ENCODE measurements at regions not wholly inside any gene's neighbourhood (a gene's known extent, or its start where the extent isn't known, plus 50 kb on each side); places are given as distances from the start of the nearest gene placed in this dataset.

GRCh38 chr2:222351035-222351434, 52.2 kb upstream of the PAX3 start:
- DNase-seq: no peak

GRCh38 chr2:222352981-222353380, 54.2 kb upstream of the PAX3 start:
- Histone ChIP-seq H3K27ac (ENCODE audit: low read depth, low read length) (no peak overlapping the region), H3K36me3 (ENCODE audit: insufficient read depth, low read length) (no peaks in the 10 kb centered on the region), H3K9me3 (ENCODE audit: low read length) (no peaks in the 10 kb centered on the region), H3K27me3 (ENCODE audit: insufficient read depth, low read length, poor library complexity, severe bottlenecking) (no peaks in the 10 kb centered on the region), H3K4me1 (ENCODE audit: insufficient read depth, low read length) (no peaks in the 10 kb centered on the region), H3K4me3 (ENCODE audit: low read length) (no peak overlapping the region)
- H3K27me3 Mint-ChIP-seq: peaks cover 3 to 27% of the 10 kb centered on the region in 2 donors
- no peak overlapping the region for H3K27ac Mint-ChIP-seq
- no peak for DNase-seq
- CTCF ChIA-PET: no interaction called here
- H3K4me1 Mint-ChIP-seq: no peaks in the 10 kb centered on the region
- H3K9me3 Mint-ChIP-seq: peaks cover 2 to 14% (median 5%) of the 10 kb centered on the region in 5 donors
- H3K36me3 Mint-ChIP-seq: no peaks in the 10 kb centered on the region
- POLR2A ChIA-PET: no interaction called here
- no peak overlapping the region for H3K4me3 Mint-ChIP-seq

More at GRCh38 chr2:222351035-222351434, 52.2 kb upstream of the PAX3 start:
- peaks cover 3 to 24% of the 10 kb centered on the region in 2 donors for H3K27me3 Mint-ChIP-seq
- no peaks in the 10 kb centered on the region for H3K4me1 Mint-ChIP-seq
- ChIA-PET POLR2A (no interaction called here), CTCF (no interaction called here)
- peaks cover 2 to 14% (median 4%) of the 10 kb centered on the region in 5 donors for H3K9me3 Mint-ChIP-seq
- H3K4me1 ChIP-seq (ENCODE audit: insufficient read depth, low read length): no peaks in the 10 kb centered on the region
- no peaks in the 10 kb centered on the region for H3K36me3 Mint-ChIP-seq
- no peaks in the 10 kb centered on the region for H3K9me3 ChIP-seq (ENCODE audit: low read length)
- no peak overlapping the region for H3K27ac ChIP-seq (ENCODE audit: low read depth, low read length)
- H3K27ac Mint-ChIP-seq: no peak overlapping the region
- H3K36me3 ChIP-seq (ENCODE audit: insufficient read depth, low read length): no peaks in the 10 kb centered on the region
- no peak overlapping the region for H3K4me3 Mint-ChIP-seq
- H3K27me3 ChIP-seq (ENCODE audit: insufficient read depth, low read length, poor library complexity, severe bottlenecking): no peaks in the 10 kb centered on the region
- no peak overlapping the region for H3K4me3 ChIP-seq (ENCODE audit: low read length)

- no peak overlapping the region for H3K4me3 Mint-ChIP-seq
- no peaks in the 10 kb centered on the region for H3K27me3 ChIP-seq (ENCODE audit: insufficient read depth, low read length, poor library complexity, severe bottlenecking)
- no peak overlapping the region for H3K4me3 ChIP-seq (ENCODE audit: low read length)
- H3K4me1 ChIP-seq (ENCODE audit: insufficient read depth, low read length): no peaks in the 10 kb centered on the region
- DNase-seq: no peak
- H3K27me3 Mint-ChIP-seq: peaks cover 4 to 25% of the 10 kb centered on the region in 2 donors
- ChIA-PET CTCF (no interaction called here), POLR2A (no interaction called here)
- H3K27ac ChIP-seq (ENCODE audit: low read depth, low read length): no peak overlapping the region
- H3K36me3 Mint-ChIP-seq: no peaks in the 10 kb centered on the region
- no peaks in the 10 kb centered on the region for H3K9me3 ChIP-seq (ENCODE audit: low read length)
- H3K36me3 ChIP-seq (ENCODE audit: insufficient read depth, low read length): no peaks in the 10 kb centered on the region
- H3K27ac Mint-ChIP-seq: no peak overlapping the region
- no peaks in the 10 kb centered on the region for H3K4me1 Mint-ChIP-seq
- H3K9me3 Mint-ChIP-seq: peaks cover 2 to 14% (median 5%) of the 10 kb centered on the region in 5 donors
These were observed 55.2 kb upstream of the PAX3 start for GRCh38 chr2:222353993-222354392.

- Histone ChIP-seq H3K4me1 (ENCODE audit: insufficient read depth, low read length) (no peaks in the 10 kb centered on the region), H3K27me3 (ENCODE audit: insufficient read depth, low read length, poor library complexity, severe bottlenecking) (no peaks in the 10 kb centered on the region), H3K27ac (ENCODE audit: low read depth, low read length) (no peak overlapping the region), H3K4me3 (ENCODE audit: low read length) (no peak overlapping the region), H3K9me3 (ENCODE audit: low read length) (no peaks in the 10 kb centered on the region), H3K36me3 (ENCODE audit: insufficient read depth, low read length) (no peaks in the 10 kb centered on the region)
- Mint-ChIP-seq H3K9me3 (peaks cover 0 to 14% (median 4%) of the 10 kb centered on the region in 5 donors), H3K27me3 (peaks cover 4 to 27% of the 10 kb centered on the region in 2 donors), H3K27ac (no peak overlapping the region), H3K36me3 (no peaks in the 10 kb centered on the region), H3K4me3 (no peak overlapping the region), H3K4me1 (no peaks in the 10 kb centered on the region)
- POLR2A ChIA-PET: no interaction called here
- CTCF ChIA-PET: no interaction called here
- DNase-seq: no peak
These were observed 57.1 kb upstream of the PAX3 start for GRCh38 chr2:222355860-222356259.

GRCh38 chr2:222357930-222358329, 59.1 kb upstream of the PAX3 start:
- H3K9me3 Mint-ChIP-seq: peaks cover 0 to 3% (median 0%) of the 10 kb centered on the region in 5 donors
- H3K4me3 ChIP-seq (ENCODE audit: low read length): no peak overlapping the region
- H3K4me1 Mint-ChIP-seq: no peaks in the 10 kb centered on the region
- no peak overlapping the region for H3K4me3 Mint-ChIP-seq
- no peaks in the 10 kb centered on the region for H3K36me3 Mint-ChIP-seq
- DNase-seq: no peak
- no peaks in the 10 kb centered on the region for H3K36me3 ChIP-seq (ENCODE audit: insufficient read depth, low read length)
- POLR2A ChIA-PET: no interaction called here
- no peaks in the 10 kb centered on the region for H3K4me1 ChIP-seq (ENCODE audit: insufficient read depth, low read length)
- no peaks in the 10 kb centered on the region for H3K27me3 ChIP-seq (ENCODE audit: insufficient read depth, low read length, poor library complexity, severe bottlenecking)
- H3K27me3 Mint-ChIP-seq: peaks cover 4 to 27% of the 10 kb centered on the region in 2 donors
- no peaks in the 10 kb centered on the region for H3K9me3 ChIP-seq (ENCODE audit: low read length)
- no peak overlapping the region for H3K27ac Mint-ChIP-seq
- CTCF ChIA-PET: no interaction called here
- no peak overlapping the region for H3K27ac ChIP-seq (ENCODE audit: low read depth, low read length)

DNA sequence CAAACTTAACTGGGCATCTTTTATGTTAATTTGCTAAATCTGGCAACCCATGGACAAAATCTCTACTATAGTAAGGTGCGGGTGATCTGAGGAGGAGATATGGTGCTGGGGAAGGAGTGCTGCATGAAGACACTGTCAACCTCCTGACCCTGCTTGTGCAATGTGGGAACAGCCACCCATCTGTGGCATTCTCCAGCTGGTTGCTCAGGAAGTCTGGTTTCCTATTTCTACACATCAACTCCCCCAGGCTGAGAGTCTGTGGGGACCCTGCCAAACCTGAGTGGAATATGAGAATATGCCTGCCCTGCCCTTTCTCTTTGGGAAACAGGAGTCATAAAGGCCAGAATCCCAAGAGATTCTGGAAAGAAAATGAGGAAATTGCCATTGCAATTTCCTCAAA, 60.1 kb upstream of the PAX3 start:
- no peaks in the 10 kb centered on the region for H3K36me3 Mint-ChIP-seq
- ChIA-PET CTCF (no interaction called here), POLR2A (no interaction called here)
- H3K27me3 ChIP-seq (ENCODE audit: insufficient read depth, low read length, poor library complexity, severe bottlenecking): no peaks in the 10 kb centered on the region
- H3K9me3 Mint-ChIP-seq: peaks cover 0 to 2% (median 0%) of the 10 kb centered on the region in 5 donors
- no peak overlapping the region for H3K4me3 Mint-ChIP-seq
- H3K27ac Mint-ChIP-seq: no peak overlapping the region
- no peaks in the 10 kb centered on the region for H3K9me3 ChIP-seq (ENCODE audit: low read length)
- no peak for DNase-seq
- no peak overlapping the region for H3K4me3 ChIP-seq (ENCODE audit: low read length)
- no peak overlapping the region for H3K27ac ChIP-seq (ENCODE audit: low read depth, low read length)
- no peaks in the 10 kb centered on the region for H3K4me1 ChIP-seq (ENCODE audit: insufficient read depth, low read length)
- H3K4me1 Mint-ChIP-seq: no peaks in the 10 kb centered on the region
- H3K27me3 Mint-ChIP-seq: peaks cover 4 to 23% of the 10 kb centered on the region in 2 donors
- no peaks in the 10 kb centered on the region for H3K36me3 ChIP-seq (ENCODE audit: insufficient read depth, low read length)

GRCh38 chr2:222360146-222360545, 61.3 kb upstream of the PAX3 start:
- Mint-ChIP-seq H3K9me3 (peaks cover 0 to 2% (median 0%) of the 10 kb centered on the region in 5 donors), H3K36me3 (no peaks in the 10 kb centered on the region), H3K4me3 (no peak overlapping the region), H3K27ac (no peak overlapping the region), H3K4me1 (no peaks in the 10 kb centered on the region), H3K27me3 (peaks cover 4 to 11% of the 10 kb centered on the region in 2 donors)
- ChIA-PET POLR2A (interaction anchor here (0.6 kb wide), 1 partner anchor 195 kb away, joined by 8 read pairs; no protein-coding TSS in a partner anchor), CTCF (no interaction called here)
- Histone ChIP-seq H3K27ac (ENCODE audit: low read depth, low read length) (no peak overlapping the region), H3K4me3 (ENCODE audit: low read length) (no peak overlapping the region), H3K9me3 (ENCODE audit: low read length) (no peaks in the 10 kb centered on the region), H3K27me3 (ENCODE audit: insufficient read depth, low read length, poor library complexity, severe bottlenecking) (no peaks in the 10 kb centered on the region), H3K36me3 (ENCODE audit: insufficient read depth, low read length) (no peaks in the 10 kb centered on the region), H3K4me1 (ENCODE audit: insufficient read depth, low read length) (no peaks in the 10 kb centered on the region)
- no peak for DNase-seq

- ChIA-PET CTCF (no interaction called here), POLR2A (no interaction called here)
- Mint-ChIP-seq H3K27ac (no peak overlapping the region), H3K4me3 (no peak overlapping the region), H3K36me3 (no peaks in the 10 kb centered on the region), H3K9me3 (peaks cover 0 to 2% (median 0%) of the 10 kb centered on the region in 5 donors), H3K27me3 (peaks cover 4 to 10% of the 10 kb centered on the region in 2 donors), H3K4me1 (no peaks in the 10 kb centered on the region)
- Histone ChIP-seq H3K36me3 (ENCODE audit: insufficient read depth, low read length) (no peaks in the 10 kb centered on the region), H3K9me3 (ENCODE audit: low read length) (no peaks in the 10 kb centered on the region), H3K4me1 (ENCODE audit: insufficient read depth, low read length) (no peaks in the 10 kb centered on the region), H3K27ac (ENCODE audit: low read depth, low read length) (no peak overlapping the region), H3K4me3 (ENCODE audit: low read length) (no peak overlapping the region), H3K27me3 (ENCODE audit: insufficient read depth, low read length, poor library complexity, severe bottlenecking) (no peaks in the 10 kb centered on the region)
- DNase-seq: no peak
These were observed 62.2 kb upstream of the PAX3 start for GRCh38 chr2:222360997-222361396.

DNA sequence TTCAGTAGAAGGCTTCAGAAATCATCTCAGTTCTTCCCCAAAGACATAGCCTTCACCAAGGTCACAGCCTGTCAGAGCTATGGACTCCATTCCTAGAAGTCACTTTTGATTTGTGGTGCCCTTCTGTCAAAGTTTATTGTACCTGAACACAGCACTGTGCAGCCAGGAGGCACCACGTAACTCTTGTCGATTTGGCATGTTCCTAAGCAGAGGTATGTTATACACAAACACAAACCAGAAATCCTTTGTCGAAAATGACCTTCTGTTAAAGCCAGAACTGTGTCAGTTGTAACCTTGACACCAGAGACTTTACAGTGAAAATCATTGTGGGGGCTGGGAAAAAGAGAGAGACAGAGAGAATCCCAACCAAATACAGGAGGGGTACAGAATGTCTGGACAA, 62.6 kb upstream of the SGPP2 start:
- H3K9me3 Mint-ChIP-seq: no peaks in the 10 kb centered on the region
- Histone ChIP-seq H3K36me3 (ENCODE audit: insufficient read depth, low read length) (no peaks in the 10 kb centered on the region), H3K4me1 (ENCODE audit: insufficient read depth, low read length) (no peaks in the 10 kb centered on the region), H3K27ac (ENCODE audit: low read depth, low read length) (no peak overlapping the region), H3K27me3 (ENCODE audit: insufficient read depth, low read length, poor library complexity, severe bottlenecking) (no peaks in the 10 kb centered on the region), H3K4me3 (ENCODE audit: low read length) (no peak overlapping the region), H3K9me3 (ENCODE audit: low read length) (no peaks in the 10 kb centered on the region)
- DNase-seq: no peak
- no peaks in the 10 kb centered on the region for H3K36me3 Mint-ChIP-seq
- H3K27me3 Mint-ChIP-seq: peaks cover 4 to 10% of the 10 kb centered on the region in 2 donors
- POLR2A ChIA-PET: no interaction called here
- H3K4me1 Mint-ChIP-seq: no peaks in the 10 kb centered on the region
- CTCF ChIA-PET: no interaction called here
- no peak overlapping the region for H3K27ac Mint-ChIP-seq
- H3K4me3 Mint-ChIP-seq: no peak overlapping the region
